HL-60 (cell line): ENCODE measurements at regions not wholly inside any gene's neighbourhood (a gene's known extent, or its start where the extent isn't known, plus 50 kb on each side); places are given as distances from the start of the nearest gene placed in this dataset.

ENCODE experiments used
- CTCF ChIP-seq: IDR thresholded peaks from one replicate; pipeline ENCODE4 v1.5.1; 2011; ENCODE audit warnings: low read length, control low read depth, inconsistent platforms; ENCODE audit not compliant: insufficient read depth
- GABPA ChIP-seq: IDR thresholded peaks from 2 replicates; pipeline ENCODE4 v1.6.1; 2012; ENCODE audit warnings: low read depth
- POLR2AphosphoS5 ChIP-seq: IDR thresholded peaks from 2 replicates; pipeline ENCODE4 v1.6.1; 2012; ENCODE audit warnings: low read depth
- REST ChIP-seq: IDR thresholded peaks from 2 replicates; pipeline ENCODE4 v1.6.1; 2012; ENCODE audit warnings: low read depth; ENCODE audit not compliant: insufficient replicate concordance

GRCh38 chr6:105459864-105460263 lies 57.0 kb upstream of the PREP start:
- TF ChIP-seq CTCF (no peak), REST (no peak), POLR2AphosphoS5 (no peak), GABPA (no peak)
